ENCODE measurements at regions not wholly inside any gene's neighbourhood (a gene's known extent, or its start where the extent isn't known, plus 50 kb on each side); places are given as distances from the start of the nearest gene placed in this dataset.
"Not testable (repeated sequence)": the region's sequence is repeated elsewhere in the genome, so short reads cannot be mapped to it uniquely, and the experiment has no call there.

DNA sequence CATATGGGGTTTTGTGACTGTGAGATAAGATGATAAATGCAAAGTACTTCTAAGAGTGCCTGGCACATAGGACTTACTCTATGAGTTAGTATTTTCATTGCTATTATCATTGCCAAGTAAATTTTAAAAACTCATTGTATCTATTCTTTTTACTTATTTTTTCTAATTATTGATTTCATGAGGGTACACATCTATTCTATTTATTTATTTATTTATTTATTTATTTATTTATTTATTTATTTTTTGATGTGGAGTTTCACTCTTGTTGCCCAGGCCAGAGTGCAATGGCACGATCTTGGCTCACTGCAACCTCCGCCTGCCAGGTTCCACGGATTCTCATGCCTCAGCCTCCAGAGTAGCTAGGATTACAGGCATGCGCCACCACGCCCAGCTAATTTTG is 556.6 kb upstream of the DIAPH2 start:
- H3K4me1 ChIP-seq (ENCODE audit: control insufficient read depth, insufficient read depth, low read length); DNase-seq (ENCODE audit: low read depth, low spot score); H3K27me3 ChIP-seq (ENCODE audit: control insufficient read depth, insufficient read depth, low read length); H3K36me3 ChIP-seq (ENCODE audit: control insufficient read depth, insufficient read depth, low read length); H3K4me3 ChIP-seq (ENCODE audit: low read length); H3K27ac ChIP-seq (ENCODE audit: low read length); H3K9me3 ChIP-seq (ENCODE audit: control insufficient read depth, insufficient read depth, low read length): not testable (repeated sequence)
- no CpG with 5 or more reads among the region's 5 CpGs for WGBS (ENCODE audit: insufficient coverage, insufficient read length)

DNA sequence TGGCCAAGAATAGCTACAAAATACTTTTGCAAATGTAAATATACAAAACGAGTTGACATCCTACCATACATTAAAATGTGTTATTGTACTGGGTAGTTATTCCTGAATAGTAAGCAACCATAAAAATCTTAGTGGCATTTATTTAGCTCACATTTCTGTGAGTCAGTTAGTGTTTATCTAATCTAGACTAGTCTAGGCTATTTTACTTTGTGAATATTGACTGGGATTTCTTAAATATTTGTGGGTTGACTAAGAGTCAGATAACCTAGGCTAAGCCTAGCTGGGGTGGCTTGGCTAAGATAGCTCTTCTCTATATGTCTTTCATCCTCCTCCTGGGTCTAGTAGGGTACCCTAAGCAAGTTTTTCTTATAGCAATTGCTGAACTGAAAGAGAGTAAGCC is 543.8 kb upstream of the DIAPH2 start:
- no peaks in the 10 kb centered on the region for H3K9me3 ChIP-seq (ENCODE audit: control insufficient read depth, insufficient read depth, low read length)
- no peaks in the 10 kb centered on the region for H3K27me3 ChIP-seq (ENCODE audit: control insufficient read depth, insufficient read depth, low read length)
- no peak overlapping the region for H3K4me3 ChIP-seq (ENCODE audit: low read length)
- no peak overlapping the region for H3K27ac ChIP-seq (ENCODE audit: low read length)
- WGBS (ENCODE audit: insufficient coverage, insufficient read length) = no CpG with 5 or more reads among the region's 1 CpG
- H3K36me3 ChIP-seq (ENCODE audit: control insufficient read depth, insufficient read depth, low read length) = no peaks in the 10 kb centered on the region
- H3K4me1 ChIP-seq (ENCODE audit: control insufficient read depth, insufficient read depth, low read length) = no peaks in the 10 kb centered on the region
- DNase-seq (ENCODE audit: low read depth, low spot score) = no peak

DNA sequence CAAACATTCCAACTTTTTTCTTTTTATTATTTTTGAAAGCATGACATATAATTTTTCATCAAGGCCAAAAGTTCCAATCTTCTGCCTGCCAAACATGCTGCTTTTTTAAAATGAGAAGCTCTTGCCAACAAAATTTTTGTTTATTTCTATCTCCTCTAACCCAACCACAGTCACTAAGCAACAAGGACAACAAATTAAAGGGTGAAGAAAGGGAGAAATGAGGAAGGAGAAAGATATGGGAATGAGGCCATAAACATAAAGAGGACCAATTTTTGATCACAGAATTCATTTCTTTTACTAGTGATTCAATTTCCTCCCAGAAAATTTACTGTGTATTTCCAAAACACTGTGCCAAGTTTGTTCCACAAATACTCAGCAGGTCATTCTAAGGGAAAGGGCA is 537.0 kb upstream of the DIAPH2 start:
- H3K4me3 ChIP-seq (ENCODE audit: low read length) = no peak overlapping the region
- no peaks in the 10 kb centered on the region for H3K27me3 ChIP-seq (ENCODE audit: control insufficient read depth, insufficient read depth, low read length)
- no peaks in the 10 kb centered on the region for H3K36me3 ChIP-seq (ENCODE audit: control insufficient read depth, insufficient read depth, low read length)
- no peaks in the 10 kb centered on the region for H3K4me1 ChIP-seq (ENCODE audit: control insufficient read depth, insufficient read depth, low read length)
- no peak for DNase-seq (ENCODE audit: low read depth, low spot score)
- no peaks in the 10 kb centered on the region for H3K9me3 ChIP-seq (ENCODE audit: control insufficient read depth, insufficient read depth, low read length)
- no peak overlapping the region for H3K27ac ChIP-seq (ENCODE audit: low read length)

DNA sequence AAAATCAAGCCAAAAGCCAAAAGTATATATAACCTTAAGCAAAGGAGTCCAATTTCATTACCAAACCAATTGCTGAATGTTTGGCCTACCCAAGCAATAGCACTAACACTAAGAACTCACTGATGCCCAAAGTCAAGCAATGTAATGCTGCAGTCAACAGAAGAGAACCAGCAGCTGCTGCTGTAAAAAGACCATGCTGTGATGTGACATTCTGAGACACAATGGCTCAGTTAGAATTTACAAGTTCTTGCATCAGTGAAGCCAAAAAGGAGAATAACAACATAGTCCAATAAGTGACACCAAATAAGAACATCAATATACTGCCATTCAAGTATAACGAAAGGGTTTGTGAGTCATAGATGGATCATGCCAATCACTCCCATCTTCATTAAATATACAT is 514.0 kb upstream of the DIAPH2 start:
- H3K4me3 ChIP-seq (ENCODE audit: low read length) = no peak overlapping the region
- H3K36me3 ChIP-seq (ENCODE audit: control insufficient read depth, insufficient read depth, low read length) = no peaks in the 10 kb centered on the region
- DNase-seq (ENCODE audit: low read depth, low spot score) = no peak
- no peaks in the 10 kb centered on the region for H3K9me3 ChIP-seq (ENCODE audit: control insufficient read depth, insufficient read depth, low read length)
- no peak overlapping the region for H3K27ac ChIP-seq (ENCODE audit: low read length)
- H3K4me1 ChIP-seq (ENCODE audit: control insufficient read depth, insufficient read depth, low read length) = no peaks in the 10 kb centered on the region
- WGBS (ENCODE audit: insufficient coverage, insufficient read length) = no CpG with 5 or more reads among the region's 1 CpG
- H3K27me3 ChIP-seq (ENCODE audit: control insufficient read depth, insufficient read depth, low read length) = no peaks in the 10 kb centered on the region

DNA sequence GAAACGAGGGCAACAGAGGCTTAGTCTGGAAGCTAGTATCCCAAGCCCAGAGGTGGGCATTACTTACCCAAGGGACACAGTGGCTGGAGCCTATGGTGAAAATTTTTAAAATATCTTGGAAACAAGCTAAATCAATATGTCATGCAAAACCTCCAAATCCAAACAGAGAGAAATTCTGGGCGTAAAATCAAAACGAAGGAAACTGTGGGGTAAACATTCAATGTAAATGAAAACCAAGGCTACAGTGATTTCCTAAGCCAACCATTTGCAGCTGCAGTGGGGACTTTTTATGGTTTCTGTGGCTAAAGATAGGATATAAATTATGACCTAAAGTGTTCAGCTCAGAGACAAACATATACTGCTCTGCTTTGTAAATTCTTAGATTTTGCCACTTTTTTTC is 507.7 kb upstream of the DIAPH2 start:
- Histone ChIP-seq H3K36me3 (ENCODE audit: control insufficient read depth, insufficient read depth, low read length) (no peaks in the 10 kb centered on the region), H3K4me1 (ENCODE audit: control insufficient read depth, insufficient read depth, low read length) (no peaks in the 10 kb centered on the region), H3K4me3 (ENCODE audit: low read length) (no peak overlapping the region), H3K27me3 (ENCODE audit: control insufficient read depth, insufficient read depth, low read length) (no peaks in the 10 kb centered on the region), H3K9me3 (ENCODE audit: control insufficient read depth, insufficient read depth, low read length) (no peaks in the 10 kb centered on the region), H3K27ac (ENCODE audit: low read length) (no peak overlapping the region)
- no peak for DNase-seq (ENCODE audit: low read depth, low spot score)
- no CpG with 5 or more reads among the region's 3 CpGs for WGBS (ENCODE audit: insufficient coverage, insufficient read length)

DNA sequence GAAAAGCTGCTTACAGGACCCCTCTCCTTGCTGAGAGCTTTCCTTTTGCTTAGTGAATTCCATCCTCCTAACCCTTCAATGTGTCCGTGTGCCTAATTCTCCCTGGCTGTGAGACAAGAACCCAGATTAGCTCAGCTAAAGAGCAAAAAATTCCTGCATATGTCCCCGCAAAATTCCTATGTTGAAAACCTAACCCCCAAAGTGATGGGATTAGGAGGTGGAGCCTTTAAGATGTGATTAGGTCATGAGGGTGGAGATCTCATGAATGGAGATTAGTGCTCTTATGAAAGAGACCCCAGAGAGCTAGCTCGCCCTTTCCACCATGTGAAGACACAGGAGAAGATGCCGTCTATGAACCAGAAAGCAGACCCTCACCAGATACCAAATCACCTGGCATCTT is 503.0 kb upstream of the DIAPH2 start:
- no CpG with 5 or more reads among the region's 4 CpGs for WGBS (ENCODE audit: insufficient coverage, insufficient read length)
- H3K4me1 ChIP-seq (ENCODE audit: control insufficient read depth, insufficient read depth, low read length) = no peaks in the 10 kb centered on the region
- DNase-seq (ENCODE audit: low read depth, low spot score) = no peak
- H3K4me3 ChIP-seq (ENCODE audit: low read length) = no peak overlapping the region
- H3K36me3 ChIP-seq (ENCODE audit: control insufficient read depth, insufficient read depth, low read length) = no peaks in the 10 kb centered on the region
- no peaks in the 10 kb centered on the region for H3K9me3 ChIP-seq (ENCODE audit: control insufficient read depth, insufficient read depth, low read length)
- H3K27me3 ChIP-seq (ENCODE audit: control insufficient read depth, insufficient read depth, low read length) = no peaks in the 10 kb centered on the region
- no peak overlapping the region for H3K27ac ChIP-seq (ENCODE audit: low read length)

DNA sequence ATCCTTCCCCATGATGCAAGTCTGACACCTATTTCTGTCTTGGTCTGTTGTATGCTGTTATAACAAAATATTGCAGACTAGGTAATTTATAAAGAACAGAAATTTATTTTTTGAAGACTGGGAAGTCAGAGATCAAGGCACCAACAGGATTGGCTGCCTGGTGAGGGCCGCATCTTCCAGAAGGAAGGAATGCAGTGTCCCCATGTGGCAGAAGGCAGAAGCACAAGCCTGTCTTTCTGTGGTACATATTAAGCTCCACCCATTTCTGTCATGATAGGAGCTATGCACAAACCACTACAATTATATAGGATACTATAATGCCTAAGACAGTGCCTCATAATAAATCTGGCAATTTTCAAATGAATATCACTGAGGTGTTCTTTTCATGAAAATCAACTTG is 502.3 kb upstream of the DIAPH2 start:
- H3K9me3 ChIP-seq (ENCODE audit: control insufficient read depth, insufficient read depth, low read length) = no peaks in the 10 kb centered on the region
- no peaks in the 10 kb centered on the region for H3K4me1 ChIP-seq (ENCODE audit: control insufficient read depth, insufficient read depth, low read length)
- no CpG with 5 or more reads among the region's 1 CpG for WGBS (ENCODE audit: insufficient coverage, insufficient read length)
- H3K27me3 ChIP-seq (ENCODE audit: control insufficient read depth, insufficient read depth, low read length) = no peaks in the 10 kb centered on the region
- no peaks in the 10 kb centered on the region for H3K36me3 ChIP-seq (ENCODE audit: control insufficient read depth, insufficient read depth, low read length)
- no peak overlapping the region for H3K4me3 ChIP-seq (ENCODE audit: low read length)
- no peak overlapping the region for H3K27ac ChIP-seq (ENCODE audit: low read length)
- DNase-seq (ENCODE audit: low read depth, low spot score) = peak; percentile 20

DNA sequence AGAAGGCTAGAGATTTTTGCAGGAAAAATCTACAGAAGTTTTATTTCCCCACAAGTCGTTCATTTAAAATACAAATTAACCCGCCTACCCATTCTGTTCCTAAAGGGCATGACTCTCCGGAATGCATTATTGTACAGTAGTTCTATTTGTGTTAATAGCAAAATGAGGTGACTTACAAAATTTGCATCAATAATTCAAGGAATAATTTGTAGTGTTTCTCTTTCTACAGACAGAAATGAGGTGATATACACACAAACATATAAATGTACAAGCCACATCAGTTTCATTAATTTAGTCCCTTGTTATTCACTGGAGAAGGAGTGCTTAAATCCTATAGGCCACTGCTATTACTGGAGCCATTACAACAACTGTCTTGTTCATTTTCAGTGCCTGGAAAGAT is 501.3 kb upstream of the DIAPH2 start:
- Histone ChIP-seq H3K4me3 (ENCODE audit: low read length) (no peak overlapping the region), H3K27ac (ENCODE audit: low read length) (no peak overlapping the region), H3K9me3 (ENCODE audit: control insufficient read depth, insufficient read depth, low read length) (no peaks in the 10 kb centered on the region), H3K4me1 (ENCODE audit: control insufficient read depth, insufficient read depth, low read length) (no peaks in the 10 kb centered on the region), H3K27me3 (ENCODE audit: control insufficient read depth, insufficient read depth, low read length) (no peaks in the 10 kb centered on the region), H3K36me3 (ENCODE audit: control insufficient read depth, insufficient read depth, low read length) (no peaks in the 10 kb centered on the region)
- no peak for DNase-seq (ENCODE audit: low read depth, low spot score)
- WGBS (ENCODE audit: insufficient coverage, insufficient read length) = no CpG with 5 or more reads among the region's 3 CpGs

DNA sequence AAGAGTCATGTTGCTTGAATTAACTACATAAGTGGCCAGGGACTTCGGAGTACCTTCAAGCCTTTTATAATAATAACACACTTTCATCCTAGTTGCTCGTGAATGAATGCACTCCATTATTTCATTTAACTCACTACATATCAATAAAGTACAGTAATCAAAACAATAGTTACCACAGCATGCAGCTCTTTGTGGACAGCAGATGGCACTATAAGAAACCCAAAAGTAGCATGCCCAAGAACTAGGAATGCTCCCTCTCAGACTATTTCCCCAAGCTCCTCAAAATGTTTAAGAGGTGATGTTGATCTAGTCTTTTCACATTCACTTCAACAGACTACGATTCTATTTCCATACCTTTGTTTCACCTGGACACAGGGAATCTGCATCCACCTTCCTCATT is 500.8 kb upstream of the DIAPH2 start:
- Histone ChIP-seq H3K27me3 (ENCODE audit: control insufficient read depth, insufficient read depth, low read length) (no peaks in the 10 kb centered on the region), H3K9me3 (ENCODE audit: control insufficient read depth, insufficient read depth, low read length) (no peaks in the 10 kb centered on the region), H3K4me1 (ENCODE audit: control insufficient read depth, insufficient read depth, low read length) (no peaks in the 10 kb centered on the region), H3K36me3 (ENCODE audit: control insufficient read depth, insufficient read depth, low read length) (no peaks in the 10 kb centered on the region), H3K27ac (ENCODE audit: low read length) (no peak overlapping the region), H3K4me3 (ENCODE audit: low read length) (no peak overlapping the region)
- DNase-seq (ENCODE audit: low read depth, low spot score) = no peak
- WGBS (ENCODE audit: insufficient coverage, insufficient read length) = no CpG with 5 or more reads among the region's 3 CpGs

DNA sequence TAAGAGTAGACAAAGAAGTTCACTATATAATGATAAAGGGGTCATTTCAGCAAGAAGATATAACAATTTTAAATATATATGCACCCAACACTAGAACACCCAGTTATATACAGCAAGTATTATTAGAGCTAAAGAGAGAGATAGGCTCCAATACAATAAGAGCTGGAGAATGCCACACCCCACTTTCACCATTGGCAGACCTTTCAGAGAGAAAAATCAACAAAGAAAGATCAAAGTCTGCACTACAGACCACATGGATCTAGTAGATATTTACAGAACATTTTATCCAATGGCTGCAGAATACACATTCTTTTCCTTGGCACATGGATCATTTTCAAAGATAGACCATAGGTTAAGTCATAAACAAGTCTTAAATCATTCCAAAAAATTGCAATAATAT is 479.7 kb upstream of the DIAPH2 start:
- no peak overlapping the region for H3K4me3 ChIP-seq (ENCODE audit: low read length)
- no peak overlapping the region for H3K27ac ChIP-seq (ENCODE audit: low read length)
- H3K4me1 ChIP-seq (ENCODE audit: control insufficient read depth, insufficient read depth, low read length) = no peaks in the 10 kb centered on the region
- H3K27me3 ChIP-seq (ENCODE audit: control insufficient read depth, insufficient read depth, low read length) = no peaks in the 10 kb centered on the region
- DNase-seq (ENCODE audit: low read depth, low spot score) = no peak
- no peaks in the 10 kb centered on the region for H3K36me3 ChIP-seq (ENCODE audit: control insufficient read depth, insufficient read depth, low read length)
- H3K9me3 ChIP-seq (ENCODE audit: control insufficient read depth, insufficient read depth, low read length) = no peaks in the 10 kb centered on the region

DNA sequence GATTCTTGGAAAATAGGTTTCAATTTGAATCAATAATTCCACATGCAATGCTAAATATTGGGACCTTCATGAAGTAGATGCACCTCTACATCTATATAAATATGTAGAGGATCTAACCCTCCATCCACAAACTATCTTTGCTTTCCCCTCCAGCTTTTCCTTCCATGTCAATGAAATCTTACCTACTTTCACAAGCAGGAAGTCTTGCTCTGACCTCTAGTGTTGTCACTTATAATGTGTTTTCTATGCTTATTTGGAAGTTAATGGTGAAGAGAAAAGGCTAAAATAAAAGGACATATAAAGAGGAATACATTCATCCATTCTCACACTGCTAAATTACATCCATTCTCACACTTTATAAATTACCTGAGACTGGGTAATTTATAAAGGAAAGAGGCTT is 472.7 kb upstream of the DIAPH2 start:
- Histone ChIP-seq H3K27ac (ENCODE audit: low read length) (no peak overlapping the region), H3K27me3 (ENCODE audit: control insufficient read depth, insufficient read depth, low read length) (no peaks in the 10 kb centered on the region), H3K36me3 (ENCODE audit: control insufficient read depth, insufficient read depth, low read length) (no peaks in the 10 kb centered on the region), H3K4me1 (ENCODE audit: control insufficient read depth, insufficient read depth, low read length) (no peaks in the 10 kb centered on the region), H3K4me3 (ENCODE audit: low read length) (no peak overlapping the region), H3K9me3 (ENCODE audit: control insufficient read depth, insufficient read depth, low read length) (no peaks in the 10 kb centered on the region)
- DNase-seq (ENCODE audit: low read depth, low spot score) = no peak

DNA sequence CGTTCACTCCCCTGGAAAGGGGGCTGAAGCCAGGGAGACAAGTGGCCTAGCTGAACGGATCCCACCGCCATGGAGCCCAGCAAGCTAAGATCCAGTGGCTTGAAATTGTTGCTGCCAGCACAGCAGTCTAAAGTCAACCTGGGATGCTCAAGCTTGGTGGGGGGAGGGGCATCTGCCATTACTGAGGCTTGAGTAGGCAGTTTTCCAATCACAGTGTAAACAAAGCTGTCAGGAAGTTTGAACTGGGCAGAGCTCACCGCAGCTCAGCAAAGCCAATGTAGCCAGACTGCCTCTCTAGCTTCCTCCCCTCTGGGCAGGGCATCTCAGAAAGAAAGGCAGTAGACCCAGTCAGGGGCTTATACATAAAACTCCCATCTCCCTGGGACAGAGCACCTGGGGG is 470.0 kb upstream of the DIAPH2 start:
- not testable (repeated sequence) for H3K9me3 ChIP-seq (ENCODE audit: control insufficient read depth, insufficient read depth, low read length); H3K27ac ChIP-seq (ENCODE audit: low read length); DNase-seq (ENCODE audit: low read depth, low spot score); H3K4me3 ChIP-seq (ENCODE audit: low read length); H3K27me3 ChIP-seq (ENCODE audit: control insufficient read depth, insufficient read depth, low read length); H3K4me1 ChIP-seq (ENCODE audit: control insufficient read depth, insufficient read depth, low read length); H3K36me3 ChIP-seq (ENCODE audit: control insufficient read depth, insufficient read depth, low read length)
- WGBS (ENCODE audit: insufficient coverage, insufficient read length) = no CpG with 5 or more reads among the region's 4 CpGs

Measured in iPS DF 6.9 (cell line).